Peyer's patch (tissue), 4 donors: ENCODE measurements at regions not wholly inside any gene's neighbourhood (a gene's known extent, or its start where the extent isn't known, plus 50 kb on each side); places are given as distances from the start of the nearest gene placed in this dataset.

Experiments
- POLR2A ChIP-seq, 2 donors: fragments of 450-650 bp; IDR thresholded peaks; one replicate each; pipeline ENCODE4 v1.5.1; 2017; ENCODE audit warnings: antibody characterized with exemption in 2 of 2, mild to moderate bottlenecking in 2 of 2, moderate library complexity in 2 of 2
- TF ChIP-seq, protein P1 (sequence below), 6 experiments: fragments of 450-650 bp in 4 of 6; fragments of 200-600 bp in 2 of 6; sonication (generic) in 1 of 6; IDR thresholded peaks; one replicate each; pipeline ENCODE4 v1.5.1; 2017 to 2019; ENCODE audit warnings: antibody characterized with exemption in 6 of 6, mild to moderate bottlenecking in 3 of 6, moderate library complexity in 1 of 6

GRCh38 chr4:171573181-171573580 lies 240.0 kb upstream of the GALNTL6 start:
- no peak for TF ChIP-seq POLR2A (IDR thresholded peaks at IDR 0.05)
- TF ChIP-seq, protein P1, sequence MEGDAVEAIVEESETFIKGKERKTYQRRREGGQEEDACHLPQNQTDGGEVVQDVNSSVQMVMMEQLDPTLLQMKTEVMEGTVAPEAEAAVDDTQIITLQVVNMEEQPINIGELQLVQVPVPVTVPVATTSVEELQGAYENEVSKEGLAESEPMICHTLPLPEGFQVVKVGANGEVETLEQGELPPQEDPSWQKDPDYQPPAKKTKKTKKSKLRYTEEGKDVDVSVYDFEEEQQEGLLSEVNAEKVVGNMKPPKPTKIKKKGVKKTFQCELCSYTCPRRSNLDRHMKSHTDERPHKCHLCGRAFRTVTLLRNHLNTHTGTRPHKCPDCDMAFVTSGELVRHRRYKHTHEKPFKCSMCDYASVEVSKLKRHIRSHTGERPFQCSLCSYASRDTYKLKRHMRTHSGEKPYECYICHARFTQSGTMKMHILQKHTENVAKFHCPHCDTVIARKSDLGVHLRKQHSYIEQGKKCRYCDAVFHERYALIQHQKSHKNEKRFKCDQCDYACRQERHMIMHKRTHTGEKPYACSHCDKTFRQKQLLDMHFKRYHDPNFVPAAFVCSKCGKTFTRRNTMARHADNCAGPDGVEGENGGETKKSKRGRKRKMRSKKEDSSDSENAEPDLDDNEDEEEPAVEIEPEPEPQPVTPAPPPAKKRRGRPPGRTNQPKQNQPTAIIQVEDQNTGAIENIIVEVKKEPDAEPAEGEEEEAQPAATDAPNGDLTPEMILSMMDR (IDR thresholded peaks at IDR 0.05), result no peak
